ENCODE measurements at regions not wholly inside any gene's neighbourhood (a gene's known extent, or its start where the extent isn't known, plus 50 kb on each side); places are given as distances from the start of the nearest gene placed in this dataset.

DNA sequence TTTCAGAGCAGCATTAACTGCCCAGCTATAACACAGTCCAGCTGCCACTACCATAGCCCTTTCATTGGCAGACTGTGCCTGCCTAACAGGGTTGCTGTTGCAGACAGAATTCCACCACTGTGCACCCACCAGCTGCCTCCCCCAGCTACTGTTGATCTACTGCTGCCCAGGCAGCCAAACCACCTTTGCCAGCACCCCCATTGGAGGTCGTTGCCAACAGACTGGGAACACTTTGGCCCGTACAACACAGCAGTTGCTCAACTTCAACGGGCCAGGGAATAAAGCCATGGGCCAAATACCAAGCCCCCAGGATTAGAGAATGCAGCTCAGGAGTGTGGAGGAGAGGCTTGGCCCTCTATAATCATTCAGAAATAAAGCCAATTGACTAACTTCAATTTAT lies 473.6 kb downstream of the CDH11 start:
- intact Hi-C loops (cut with micrococcal nuclease; ENCODE audit: unreplicated experiment) (no loop called here), in situ Hi-C loops (cut with HindIII; ENCODE audit: low pct_unique_long_range_greater_than_20kb, low sequenced_read_pairs) (no loop called here)
- Histone ChIP-seq H3K36me3 (ENCODE audit: control insufficient read depth, insufficient read depth, low read length) (no peaks in the 10 kb centered on the region), H3K27me3 (ENCODE audit: control insufficient read depth, insufficient read depth, low read length) (no peaks in the 10 kb centered on the region), H3K4me1 (ENCODE audit: control insufficient read depth, insufficient read depth, low read length) (no peaks in the 10 kb centered on the region), H3K4me3 (ENCODE audit: low read depth in 2 of 2, low read length in 2 of 2) (no peak overlapping the region), H3K9me3 (ENCODE audit: control insufficient read depth, insufficient read depth, low read depth, low read length) (no peaks in the 10 kb centered on the region), H3K27ac (ENCODE audit: low read length) (no peak overlapping the region)
- TF ChIP-seq SIN3A (IDR thresholded peaks at IDR 0.05; ENCODE audit: borderline replicate concordance, insufficient read depth, low read depth, low read length) = no peak
- TF ChIP-seq, protein P1, sequence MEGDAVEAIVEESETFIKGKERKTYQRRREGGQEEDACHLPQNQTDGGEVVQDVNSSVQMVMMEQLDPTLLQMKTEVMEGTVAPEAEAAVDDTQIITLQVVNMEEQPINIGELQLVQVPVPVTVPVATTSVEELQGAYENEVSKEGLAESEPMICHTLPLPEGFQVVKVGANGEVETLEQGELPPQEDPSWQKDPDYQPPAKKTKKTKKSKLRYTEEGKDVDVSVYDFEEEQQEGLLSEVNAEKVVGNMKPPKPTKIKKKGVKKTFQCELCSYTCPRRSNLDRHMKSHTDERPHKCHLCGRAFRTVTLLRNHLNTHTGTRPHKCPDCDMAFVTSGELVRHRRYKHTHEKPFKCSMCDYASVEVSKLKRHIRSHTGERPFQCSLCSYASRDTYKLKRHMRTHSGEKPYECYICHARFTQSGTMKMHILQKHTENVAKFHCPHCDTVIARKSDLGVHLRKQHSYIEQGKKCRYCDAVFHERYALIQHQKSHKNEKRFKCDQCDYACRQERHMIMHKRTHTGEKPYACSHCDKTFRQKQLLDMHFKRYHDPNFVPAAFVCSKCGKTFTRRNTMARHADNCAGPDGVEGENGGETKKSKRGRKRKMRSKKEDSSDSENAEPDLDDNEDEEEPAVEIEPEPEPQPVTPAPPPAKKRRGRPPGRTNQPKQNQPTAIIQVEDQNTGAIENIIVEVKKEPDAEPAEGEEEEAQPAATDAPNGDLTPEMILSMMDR (IDR thresholded peaks at IDR 0.05) = no peak
- DNase-seq (ENCODE audit: low read depth, low spot score) = no peak
- BruUV-seq (replicated peaks) = no TSS peak
- CTCF ChIA-PET = no interaction called here
- POLR2A ChIA-PET = no interaction called here
- ATAC-seq = no peak

DNA sequence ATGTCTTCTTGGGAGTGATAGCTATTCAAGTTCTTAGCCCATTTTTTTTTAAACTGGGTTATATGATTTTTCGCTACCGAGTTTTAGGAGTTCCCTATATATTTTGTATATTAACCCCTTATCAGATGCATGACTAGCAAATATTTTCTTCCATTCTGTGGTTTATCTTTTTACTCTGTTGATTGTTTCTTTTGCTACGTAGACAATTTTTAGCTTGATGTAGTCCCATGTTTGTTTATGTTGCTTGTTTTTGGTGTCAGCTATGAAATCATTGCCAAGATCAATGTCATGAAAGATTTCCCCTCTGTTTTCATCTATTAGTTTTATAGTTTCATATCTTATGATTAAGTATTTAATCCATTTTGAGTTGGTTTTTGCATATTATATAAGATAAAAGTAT lies 480.5 kb downstream of the CDH11 start:
- no peak for TF ChIP-seq TCF7L2 (IDR thresholded peaks at IDR 0.05; ENCODE audit: low read depth, low read length)
- TF ChIP-seq POLR2AphosphoS5 (IDR thresholded peaks at IDR 0.05; ENCODE audit: low read depth, low read length) = no peak
- TF ChIP-seq, protein P2, sequence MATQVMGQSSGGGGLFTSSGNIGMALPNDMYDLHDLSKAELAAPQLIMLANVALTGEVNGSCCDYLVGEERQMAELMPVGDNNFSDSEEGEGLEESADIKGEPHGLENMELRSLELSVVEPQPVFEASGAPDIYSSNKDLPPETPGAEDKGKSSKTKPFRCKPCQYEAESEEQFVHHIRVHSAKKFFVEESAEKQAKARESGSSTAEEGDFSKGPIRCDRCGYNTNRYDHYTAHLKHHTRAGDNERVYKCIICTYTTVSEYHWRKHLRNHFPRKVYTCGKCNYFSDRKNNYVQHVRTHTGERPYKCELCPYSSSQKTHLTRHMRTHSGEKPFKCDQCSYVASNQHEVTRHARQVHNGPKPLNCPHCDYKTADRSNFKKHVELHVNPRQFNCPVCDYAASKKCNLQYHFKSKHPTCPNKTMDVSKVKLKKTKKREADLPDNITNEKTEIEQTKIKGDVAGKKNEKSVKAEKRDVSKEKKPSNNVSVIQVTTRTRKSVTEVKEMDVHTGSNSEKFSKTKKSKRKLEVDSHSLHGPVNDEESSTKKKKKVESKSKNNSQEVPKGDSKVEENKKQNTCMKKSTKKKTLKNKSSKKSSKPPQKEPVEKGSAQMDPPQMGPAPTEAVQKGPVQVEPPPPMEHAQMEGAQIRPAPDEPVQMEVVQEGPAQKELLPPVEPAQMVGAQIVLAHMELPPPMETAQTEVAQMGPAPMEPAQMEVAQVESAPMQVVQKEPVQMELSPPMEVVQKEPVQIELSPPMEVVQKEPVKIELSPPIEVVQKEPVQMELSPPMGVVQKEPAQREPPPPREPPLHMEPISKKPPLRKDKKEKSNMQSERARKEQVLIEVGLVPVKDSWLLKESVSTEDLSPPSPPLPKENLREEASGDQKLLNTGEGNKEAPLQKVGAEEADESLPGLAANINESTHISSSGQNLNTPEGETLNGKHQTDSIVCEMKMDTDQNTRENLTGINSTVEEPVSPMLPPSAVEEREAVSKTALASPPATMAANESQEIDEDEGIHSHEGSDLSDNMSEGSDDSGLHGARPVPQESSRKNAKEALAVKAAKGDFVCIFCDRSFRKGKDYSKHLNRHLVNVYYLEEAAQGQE (IDR thresholded peaks at IDR 0.05; ENCODE audit: insufficient read depth in 1 of 2, low read depth in 2 of 2, low read length in 1 of 2) = no peak
- no peak for TF ChIP-seq SIN3A (IDR thresholded peaks at IDR 0.05; ENCODE audit: borderline replicate concordance, insufficient read depth, low read depth, low read length)
- TF ChIP-seq, protein P1 (IDR thresholded peaks at IDR 0.05) = no peak
- ChIA-PET POLR2A (no interaction called here), CTCF (no interaction called here)
- Histone ChIP-seq H3K36me3 (ENCODE audit: control insufficient read depth, insufficient read depth, low read length) (no peaks in the 10 kb centered on the region), H3K27ac (ENCODE audit: low read length) (no peak overlapping the region), H3K4me1 (ENCODE audit: control insufficient read depth, insufficient read depth, low read length) (no peaks in the 10 kb centered on the region), H3K4me3 (ENCODE audit: low read depth in 2 of 2, low read length in 2 of 2) (no peak overlapping the region), H3K27me3 (ENCODE audit: control insufficient read depth, insufficient read depth, low read length) (no peaks in the 10 kb centered on the region), H3K9me3 (ENCODE audit: control insufficient read depth, insufficient read depth, low read depth, low read length) (no peaks in the 10 kb centered on the region)
- intact Hi-C loops (cut with micrococcal nuclease; ENCODE audit: unreplicated experiment) = no loop called here
- in situ Hi-C loops (cut with HindIII; ENCODE audit: low pct_unique_long_range_greater_than_20kb, low sequenced_read_pairs) = no loop called here
- BruUV-seq (replicated peaks) = no TSS peak
- DNase-seq (ENCODE audit: low read depth, low spot score) = no peak
- no peak for ATAC-seq

DNA sequence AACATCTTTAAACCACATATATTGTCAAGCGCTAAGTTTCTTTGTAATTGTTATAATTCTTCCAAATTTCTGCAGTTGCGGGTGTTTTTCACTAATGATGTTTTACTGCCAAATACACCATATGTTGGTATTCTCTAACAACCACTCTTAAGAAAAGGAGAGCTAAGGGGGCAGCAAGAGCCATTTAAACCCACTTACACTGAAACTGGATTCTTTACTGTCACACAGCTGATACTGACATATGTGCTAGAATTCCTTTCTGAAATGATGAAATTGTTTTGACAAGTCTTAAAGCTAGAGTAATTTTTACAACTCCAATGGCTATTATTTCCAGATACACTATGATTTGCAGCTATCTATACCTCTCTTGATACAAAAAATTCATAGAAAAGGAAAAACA lies 483.1 kb downstream of the CDH11 start:
- DNase-seq (ENCODE audit: low read depth, low spot score) = no peak
- in situ Hi-C loops (cut with HindIII; ENCODE audit: low pct_unique_long_range_greater_than_20kb, low sequenced_read_pairs) = no loop called here
- no peak for ATAC-seq
- no peaks in the 10 kb centered on the region for H3K36me3 ChIP-seq (ENCODE audit: control insufficient read depth, insufficient read depth, low read length)
- H3K27ac ChIP-seq (ENCODE audit: low read length) = no peak overlapping the region
- CTCF ChIA-PET = no interaction called here
- POLR2A ChIA-PET = no interaction called here
- H3K27me3 ChIP-seq (ENCODE audit: control insufficient read depth, insufficient read depth, low read length) = no peaks in the 10 kb centered on the region
- intact Hi-C loops (cut with micrococcal nuclease; ENCODE audit: unreplicated experiment) = no loop called here
- no peak for TF ChIP-seq POLR2AphosphoS5 (IDR thresholded peaks at IDR 0.05; ENCODE audit: low read depth, low read length)
- no peak for TF ChIP-seq SIN3A (IDR thresholded peaks at IDR 0.05; ENCODE audit: borderline replicate concordance, insufficient read depth, low read depth, low read length)
- TF ChIP-seq, protein P1 (IDR thresholded peaks at IDR 0.05) = no peak
- no peak for TF ChIP-seq TCF7L2 (IDR thresholded peaks at IDR 0.05; ENCODE audit: low read depth, low read length)
- TF ChIP-seq, protein P2 (IDR thresholded peaks at IDR 0.05; ENCODE audit: insufficient read depth in 1 of 2, low read depth in 2 of 2, low read length in 1 of 2) = no peak
- no TSS peak for BruUV-seq (replicated peaks)
- no peaks in the 10 kb centered on the region for H3K9me3 ChIP-seq (ENCODE audit: control insufficient read depth, insufficient read depth, low read depth, low read length)
- no peak overlapping the region for H3K4me3 ChIP-seq (ENCODE audit: low read depth in 2 of 2, low read length in 2 of 2)
- no peaks in the 10 kb centered on the region for H3K4me1 ChIP-seq (ENCODE audit: control insufficient read depth, insufficient read depth, low read length)
